CD4-positive, alpha-beta T cell treated with Interleukin-6 at 100 ng/mL for 8 hours (primary cell): ENCODE measurements at regions not wholly inside any gene's neighbourhood (a gene's known extent, or its start where the extent isn't known, plus 50 kb on each side); places are given as distances from the start of the nearest gene placed in this dataset.

Source experiments
- DNase-seq: peaks from one replicate; pipeline ENCODE4 v3.0.0-alpha.2; 2020; ENCODE audit warnings: mixed read lengths, low spot score

DNA sequence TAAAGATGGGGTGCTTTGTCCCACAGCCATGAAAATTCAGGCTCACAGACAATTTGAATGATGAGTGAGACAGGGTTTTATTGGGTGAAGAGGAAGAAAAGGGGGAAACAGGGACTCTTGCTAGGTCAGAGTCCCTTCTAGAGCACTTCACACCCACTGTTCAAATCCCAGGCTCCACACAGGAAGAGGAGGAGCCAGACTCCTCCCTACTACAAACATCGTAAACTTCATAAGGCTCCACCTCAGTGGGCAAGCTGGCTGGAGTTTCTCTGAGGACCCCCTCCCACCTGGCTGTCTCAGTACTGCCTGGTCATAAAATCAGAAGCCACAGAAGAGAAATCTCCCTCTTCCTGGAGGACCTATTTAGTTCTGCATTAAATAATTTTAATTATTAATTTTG, 80.3 kb upstream of the KCNMB2 start:
- no peak for DNase-seq

DNA sequence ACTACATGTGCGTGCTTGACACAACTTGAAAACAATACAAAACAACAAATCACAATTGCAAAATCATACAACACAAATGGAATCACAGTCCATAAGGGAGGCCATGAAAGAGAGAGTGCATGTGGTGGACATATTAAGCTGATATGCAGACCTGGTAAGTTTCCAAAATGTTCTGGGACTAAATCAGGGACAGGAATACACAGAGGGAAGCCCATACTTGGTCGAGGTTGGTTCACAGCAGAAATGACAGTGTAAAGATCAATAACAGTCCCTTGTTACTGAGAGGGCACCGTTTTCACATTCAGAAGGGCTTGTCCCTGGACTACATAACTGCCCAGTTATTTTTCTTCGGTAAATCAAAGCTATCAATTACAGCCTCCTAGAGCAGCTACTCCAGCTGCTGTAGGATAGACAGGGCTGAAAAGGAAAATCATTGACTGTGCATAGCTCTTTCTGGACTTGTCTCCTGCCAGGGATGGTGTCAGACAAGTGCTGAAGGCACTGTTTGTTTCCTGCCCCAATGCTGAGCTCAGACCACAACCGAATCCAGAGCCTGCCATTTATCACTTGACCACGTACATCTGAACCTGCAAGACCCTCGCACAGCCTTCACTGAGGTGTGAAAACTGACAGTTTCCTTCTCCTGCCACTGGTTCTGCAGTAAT, 79.5 kb upstream of the KCNMB2 start:
- no peak for DNase-seq

DNA sequence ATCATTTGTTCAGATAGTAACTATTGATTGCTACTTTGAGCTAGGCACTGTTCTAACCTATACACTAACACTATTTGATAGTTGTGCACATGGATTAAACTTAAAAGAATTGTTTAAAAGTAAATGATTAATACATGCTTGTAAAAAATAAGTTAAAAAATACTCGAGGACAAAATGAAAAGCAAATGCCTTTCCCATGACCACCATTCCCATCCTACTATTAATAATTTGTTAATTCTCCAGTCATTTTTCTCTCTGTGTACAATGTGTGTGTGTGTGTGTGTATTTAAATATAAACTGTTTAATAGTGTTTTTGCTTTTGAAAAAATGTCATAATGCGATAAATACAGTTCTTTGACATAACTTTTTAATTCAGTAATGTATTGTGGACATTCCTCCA, 78.7 kb upstream of the KCNMB2 start:
- no peak for DNase-seq

DNA sequence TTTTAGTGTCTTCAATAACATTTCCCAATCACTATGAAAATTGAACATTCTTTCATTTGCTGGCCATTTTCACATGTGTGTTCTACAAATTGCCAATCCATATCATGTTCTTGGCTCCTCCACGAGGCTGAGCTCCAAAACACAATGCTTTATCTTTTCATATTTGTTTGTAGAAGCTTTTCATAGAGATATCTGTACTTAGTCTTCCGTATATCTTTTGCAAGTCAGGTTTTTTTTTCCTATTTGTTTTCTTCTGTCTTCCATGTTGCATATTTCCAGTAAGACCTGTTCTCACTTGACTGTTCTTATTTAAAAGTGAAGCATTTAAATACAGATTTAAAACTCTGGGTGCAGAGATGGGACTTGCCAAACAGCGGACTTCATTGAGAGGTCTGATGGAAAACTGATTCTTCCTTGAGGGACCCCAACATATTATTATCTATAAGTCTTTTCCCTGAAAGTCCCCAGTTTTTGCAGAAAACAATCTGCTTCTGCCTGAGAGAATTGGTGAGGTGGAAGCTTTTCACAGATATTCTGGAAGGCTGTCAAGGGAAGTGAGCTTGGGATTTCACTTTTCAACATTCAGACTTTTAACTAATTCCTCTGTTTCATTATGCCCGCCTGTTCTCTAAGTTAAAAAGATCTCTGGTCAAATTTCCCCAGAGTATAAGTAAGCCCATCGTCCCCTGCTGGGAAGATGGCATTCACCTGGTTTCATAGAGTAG, 77.8 kb upstream of the KCNMB2 start:
- no peak for DNase-seq

DNA sequence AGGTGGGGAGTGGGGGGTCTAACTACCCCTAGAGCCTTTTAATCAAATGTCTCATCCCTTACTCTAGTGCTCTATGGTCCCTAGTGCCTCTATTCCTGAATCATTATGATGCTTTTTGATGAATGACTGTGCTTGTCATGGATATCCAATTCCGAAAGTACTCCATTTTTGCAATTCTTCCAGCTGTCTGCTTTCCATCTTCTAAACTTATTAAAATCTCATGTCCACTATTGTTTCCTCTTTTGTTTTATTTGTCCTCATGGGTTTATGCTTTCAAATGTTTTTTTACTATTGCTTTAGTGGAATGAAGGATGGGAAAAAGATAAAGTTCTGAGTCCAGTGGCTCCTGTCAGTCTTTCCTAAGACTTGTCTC, 77.2 kb upstream of the KCNMB2 start:
- DNase-seq, result no peak

DNA sequence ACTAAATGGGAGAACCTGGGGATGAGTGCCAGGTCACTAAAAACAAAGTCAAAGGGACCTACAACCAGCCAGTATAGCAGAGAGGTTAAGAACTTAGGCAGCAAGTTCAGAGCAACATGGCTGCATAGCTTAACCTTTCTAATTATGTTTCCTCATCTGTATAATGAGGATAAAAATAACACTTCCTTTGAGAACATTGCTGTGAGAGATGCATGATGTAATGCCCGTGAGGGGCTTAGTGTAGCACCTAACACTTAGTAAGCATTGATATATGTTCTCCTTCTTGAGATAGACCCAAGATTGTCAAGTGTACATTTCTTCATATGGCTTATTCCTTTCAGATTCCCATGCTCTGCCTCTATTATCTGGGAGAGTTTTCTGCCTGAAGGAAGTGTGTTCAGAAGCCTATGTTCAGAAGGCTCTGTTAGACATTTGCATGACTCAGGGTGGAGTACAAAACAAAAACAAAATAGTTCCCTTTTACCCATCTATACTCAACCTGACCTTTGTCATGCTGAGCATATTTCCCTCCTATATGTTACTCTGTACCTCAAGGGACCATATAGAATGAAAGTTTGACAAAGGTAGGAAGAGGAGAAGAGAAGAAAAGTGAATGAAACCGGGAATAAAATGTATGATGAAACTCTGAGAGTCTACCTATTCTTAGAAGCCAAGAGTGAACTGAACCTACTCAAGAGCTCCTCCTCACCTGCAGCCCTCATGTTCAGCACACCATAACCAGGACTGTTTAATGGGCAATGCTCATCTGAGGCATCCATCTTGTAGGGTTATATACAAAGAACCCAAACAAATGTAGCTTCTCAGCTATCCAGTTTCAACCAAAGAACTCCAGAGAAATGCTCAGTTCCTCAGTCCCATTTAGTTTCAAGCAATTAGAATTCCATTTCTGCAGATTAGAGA, 70.7 kb upstream of the KCNMB2 start:
- DNase-seq, result no peak

DNA sequence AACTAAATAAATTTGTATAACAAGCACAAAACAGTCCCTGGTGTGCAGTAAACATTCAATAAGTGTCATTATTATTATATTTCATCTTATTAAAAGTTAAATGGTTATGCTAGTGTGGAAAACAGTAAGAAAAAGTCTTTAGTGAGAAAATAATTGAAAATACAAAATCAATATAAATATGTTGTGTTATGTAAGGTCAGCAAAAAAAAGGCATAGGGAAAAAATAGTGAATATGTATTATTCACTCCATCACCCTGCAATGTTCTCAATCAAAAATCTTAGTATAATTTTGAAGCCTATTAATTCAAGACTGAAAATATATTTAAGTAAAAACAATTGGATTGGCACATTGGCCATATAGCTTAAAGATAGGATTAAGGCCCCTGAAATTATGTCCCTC, 63.3 kb upstream of the KCNMB2 start:
- DNase-seq, result no peak

DNA sequence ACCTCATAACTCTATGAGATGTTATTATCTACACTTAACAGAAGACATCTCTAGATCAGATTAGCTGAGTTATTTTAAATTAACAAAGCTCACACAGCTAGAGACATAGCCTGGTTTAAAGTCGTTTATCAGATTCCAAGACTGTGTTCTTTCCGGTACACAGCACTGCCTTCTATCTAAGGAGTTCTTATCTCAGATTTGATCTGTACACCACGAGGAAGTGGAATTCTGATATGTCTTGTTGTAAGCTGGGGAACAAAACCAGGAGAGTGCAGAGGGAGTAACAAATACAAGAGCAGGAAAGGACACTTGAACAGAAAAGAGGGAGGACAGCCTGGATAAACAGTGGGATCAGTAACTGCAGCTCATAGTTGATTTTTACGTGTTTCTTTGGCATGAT, 61.7 kb upstream of the KCNMB2 start:
- DNase-seq, result no peak

DNA sequence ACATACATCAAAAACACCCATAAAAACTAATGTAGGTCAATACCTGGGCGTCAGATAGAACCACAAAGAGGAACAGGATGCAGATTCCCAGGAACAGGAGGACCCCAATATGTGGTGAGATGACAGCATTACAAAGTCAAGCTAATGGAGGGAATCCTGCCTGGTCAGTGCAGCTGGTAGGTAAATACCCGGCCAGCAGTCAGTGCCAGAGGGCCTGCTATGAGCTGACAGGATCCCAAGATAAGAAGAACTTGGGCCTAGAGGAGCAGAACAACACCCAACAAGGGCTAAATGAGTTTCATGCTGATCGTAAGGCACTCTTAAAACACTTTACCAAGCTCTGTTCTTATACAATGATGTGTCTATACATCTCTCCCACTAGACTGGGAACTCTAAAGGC, 61.2 kb upstream of the KCNMB2 start:
- DNase-seq, result no peak

DNA sequence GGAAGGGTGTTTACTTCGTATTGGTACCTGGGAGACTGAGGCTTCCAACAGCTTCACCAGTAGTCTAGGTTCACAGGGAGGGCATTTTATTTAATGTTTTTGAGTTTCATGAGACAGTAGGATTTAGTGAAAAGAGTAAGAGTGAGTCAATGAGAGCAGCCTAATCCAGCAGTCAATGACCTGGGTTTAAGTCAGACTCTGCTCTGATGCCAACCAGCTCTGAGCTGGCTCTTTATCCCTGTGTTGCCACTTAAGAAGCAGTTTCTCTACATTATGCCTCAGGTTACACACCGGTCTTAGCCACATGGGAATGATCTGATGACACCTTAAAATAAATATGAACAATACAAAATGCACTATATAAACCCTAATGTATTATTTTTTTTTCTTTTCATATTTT, 59.4 kb upstream of the KCNMB2 start:
- DNase-seq, result no peak

DNA sequence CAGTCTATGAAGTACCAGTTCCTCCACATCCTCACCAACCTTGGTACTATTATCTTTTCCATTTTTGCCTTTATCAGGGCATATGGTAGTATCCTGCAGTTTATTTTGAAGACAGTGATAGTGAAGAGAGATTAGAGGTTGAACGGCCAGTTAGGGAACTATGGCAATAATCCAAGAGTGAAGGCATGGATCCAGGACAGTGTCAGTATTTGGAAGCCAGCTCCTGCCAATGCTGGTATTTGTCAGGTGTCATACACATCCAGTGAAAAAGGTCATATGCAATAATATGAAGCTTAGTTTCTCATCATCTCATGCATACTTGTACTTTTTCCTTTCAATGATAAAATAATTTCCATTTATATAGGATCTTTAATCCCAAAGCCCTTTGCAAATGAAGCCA, 56.8 kb upstream of the KCNMB2 start:
- no peak for DNase-seq

DNA sequence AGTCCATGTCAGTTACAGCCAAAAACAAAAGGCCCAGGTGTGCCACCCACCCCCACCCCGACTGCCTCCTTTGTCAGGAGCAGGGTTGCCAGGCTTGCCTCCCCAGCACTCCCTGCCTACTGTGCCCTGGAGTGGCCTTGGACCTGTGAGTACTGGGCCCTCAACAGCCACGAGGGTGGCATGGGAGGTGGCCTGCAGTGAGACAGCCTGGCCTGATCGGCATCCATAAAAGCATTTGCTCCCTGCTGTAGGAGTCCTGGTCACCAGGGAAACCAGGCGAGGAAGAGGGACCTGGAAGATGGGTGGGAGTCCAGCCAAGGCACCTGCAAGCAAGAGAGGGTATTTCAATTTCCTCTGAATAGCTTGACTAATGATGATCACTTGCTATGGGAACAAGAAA, 56.4 kb upstream of the KCNMB2 start:
- DNase-seq, result no peak

DNA sequence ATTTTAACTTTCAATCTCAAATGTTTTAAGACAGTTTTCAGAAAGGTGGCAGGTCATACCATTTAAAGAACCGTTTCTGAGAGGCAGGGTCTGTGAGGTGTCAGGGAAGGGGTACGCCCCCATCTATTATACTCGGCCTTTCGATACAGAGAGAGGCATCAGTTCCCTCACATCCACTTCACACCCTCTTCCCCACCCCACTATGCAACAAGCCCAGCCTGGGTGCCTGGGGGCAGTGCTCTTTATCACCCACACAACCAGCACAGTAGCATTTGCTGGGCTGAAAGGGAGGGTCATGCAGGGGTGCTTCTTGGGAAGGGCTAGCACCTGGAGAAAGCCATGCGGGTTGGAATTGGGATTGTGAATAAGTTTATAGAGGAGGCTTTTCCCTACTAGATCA, 56.0 kb upstream of the KCNMB2 start:
- no peak for DNase-seq

DNA sequence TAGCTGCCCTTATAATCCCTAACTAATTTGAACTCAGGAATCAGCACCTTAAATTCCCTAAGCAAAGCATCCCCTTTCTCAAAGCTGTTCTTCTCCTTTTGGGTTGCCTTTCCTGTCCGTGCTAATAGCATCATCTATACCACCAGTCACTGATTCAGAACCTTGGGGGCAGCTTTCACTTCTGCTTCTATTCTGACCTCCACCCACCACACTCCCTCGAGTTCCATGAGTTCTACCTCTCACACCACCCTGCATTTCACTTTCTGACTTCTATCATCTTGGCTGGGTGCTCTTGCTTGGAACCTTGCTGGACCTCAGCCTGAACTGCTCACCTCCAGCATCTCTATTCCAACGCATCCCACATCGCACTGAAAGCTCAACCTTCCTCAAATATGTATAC, 55.4 kb upstream of the KCNMB2 start:
- no peak for DNase-seq

DNA sequence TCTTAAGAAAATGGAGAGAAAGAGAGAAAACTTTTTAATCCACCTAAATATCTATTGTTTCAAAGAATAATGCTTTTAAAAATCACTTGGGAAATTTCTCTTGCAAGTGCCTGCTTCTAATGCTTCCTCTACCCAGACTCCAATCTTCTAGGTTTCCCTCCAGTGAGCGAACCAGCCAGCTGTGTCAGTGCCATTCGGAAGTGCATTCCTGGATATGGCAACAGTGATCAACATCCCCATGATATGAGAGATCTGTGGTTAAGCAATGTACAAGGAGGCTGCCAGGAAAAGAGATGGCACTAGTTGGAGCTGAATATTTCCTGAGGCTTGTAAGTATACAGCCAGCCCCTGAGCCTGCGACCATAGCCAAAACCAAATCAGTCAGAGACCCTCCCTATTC, 53.3 kb upstream of the KCNMB2 start:
- no peak for DNase-seq

DNA sequence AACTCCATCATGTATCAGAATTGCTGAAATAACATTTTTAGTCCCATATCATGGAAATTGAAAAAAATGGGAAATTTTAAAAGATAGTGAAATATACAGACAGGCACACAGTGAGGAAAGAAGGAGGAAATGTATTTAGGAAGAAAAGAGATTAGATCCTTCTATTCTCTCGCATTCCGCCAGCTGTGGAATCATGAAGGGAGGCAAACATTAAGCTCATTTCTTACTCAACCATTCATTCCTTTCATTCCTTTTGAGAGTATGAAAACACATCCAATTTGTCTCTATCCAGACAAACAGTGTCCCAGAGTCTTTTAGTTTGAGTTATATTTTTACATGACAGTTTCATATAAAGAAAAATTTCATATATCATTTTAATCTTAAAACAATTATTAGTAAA, 52.5 kb upstream of the KCNMB2 start:
- no peak for DNase-seq

DNA sequence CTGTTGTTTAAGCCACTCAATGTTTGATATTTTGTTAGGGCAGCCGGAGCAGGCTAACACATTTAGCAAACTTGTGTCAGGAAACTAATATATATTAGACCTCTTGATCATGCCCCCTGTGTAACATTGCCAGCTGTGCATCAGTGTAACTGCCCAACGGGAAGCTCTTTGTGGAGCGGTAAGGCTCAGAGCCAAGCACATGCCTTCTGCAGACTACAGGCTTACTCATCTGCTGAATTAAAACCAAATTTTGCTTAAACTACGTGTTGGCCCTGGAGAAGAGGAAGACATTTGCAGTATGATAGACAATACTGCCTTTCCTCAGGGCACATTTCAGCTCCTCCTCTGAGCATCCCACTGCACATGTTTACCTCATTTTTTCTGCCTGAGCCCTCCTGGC, 50.5 kb upstream of the KCNMB2 start:
- no peak for DNase-seq
